ENCODE measurements at regions not wholly inside any gene's neighbourhood (a gene's known extent, or its start where the extent isn't known, plus 50 kb on each side); places are given as distances from the start of the nearest gene placed in this dataset.

- TF ChIP-seq CTCF (IDR thresholded peaks at IDR 0.05; ENCODE audit: low read depth, low read length), result no peak
- DNase-seq (ENCODE audit: extremely low read depth, low read depth), result peak; percentile 65
Measured at GRCh38 chr15:100818927-100819326, 60.7 kb upstream of the ALDH1A3 start.

GRCh38 chr15:100820528-100820927 is 59.1 kb upstream of the ALDH1A3 start:
- DNase-seq (ENCODE audit: extremely low read depth, low read depth), result no peak
- no peak for TF ChIP-seq CTCF (IDR thresholded peaks at IDR 0.05; ENCODE audit: low read depth, low read length)

- TF ChIP-seq CTCF (IDR thresholded peaks at IDR 0.05; ENCODE audit: low read depth, low read length), result no peak
- no peak for DNase-seq (ENCODE audit: extremely low read depth, low read depth)
Measured at GRCh38 chr15:100821327-100821726, 58.3 kb upstream of the ALDH1A3 start.

- TF ChIP-seq CTCF (IDR thresholded peaks at IDR 0.05; ENCODE audit: low read depth, low read length), result no peak
- no peak for DNase-seq (ENCODE audit: extremely low read depth, low read depth)
Measured at GRCh38 chr15:100824211-100824610, 55.4 kb upstream of the ALDH1A3 start.

- DNase-seq (ENCODE audit: extremely low read depth, low read depth), result no peak
- TF ChIP-seq CTCF (IDR thresholded peaks at IDR 0.05; ENCODE audit: low read depth, low read length), result no peak
Measured at GRCh38 chr15:100829457-100829856, 50.2 kb upstream of the ALDH1A3 start.

All from AG09319 (cell line).